ENCODE measurements at regions not wholly inside any gene's neighbourhood (a gene's known extent, or its start where the extent isn't known, plus 50 kb on each side); places are given as distances from the start of the nearest gene placed in this dataset.

DNA sequence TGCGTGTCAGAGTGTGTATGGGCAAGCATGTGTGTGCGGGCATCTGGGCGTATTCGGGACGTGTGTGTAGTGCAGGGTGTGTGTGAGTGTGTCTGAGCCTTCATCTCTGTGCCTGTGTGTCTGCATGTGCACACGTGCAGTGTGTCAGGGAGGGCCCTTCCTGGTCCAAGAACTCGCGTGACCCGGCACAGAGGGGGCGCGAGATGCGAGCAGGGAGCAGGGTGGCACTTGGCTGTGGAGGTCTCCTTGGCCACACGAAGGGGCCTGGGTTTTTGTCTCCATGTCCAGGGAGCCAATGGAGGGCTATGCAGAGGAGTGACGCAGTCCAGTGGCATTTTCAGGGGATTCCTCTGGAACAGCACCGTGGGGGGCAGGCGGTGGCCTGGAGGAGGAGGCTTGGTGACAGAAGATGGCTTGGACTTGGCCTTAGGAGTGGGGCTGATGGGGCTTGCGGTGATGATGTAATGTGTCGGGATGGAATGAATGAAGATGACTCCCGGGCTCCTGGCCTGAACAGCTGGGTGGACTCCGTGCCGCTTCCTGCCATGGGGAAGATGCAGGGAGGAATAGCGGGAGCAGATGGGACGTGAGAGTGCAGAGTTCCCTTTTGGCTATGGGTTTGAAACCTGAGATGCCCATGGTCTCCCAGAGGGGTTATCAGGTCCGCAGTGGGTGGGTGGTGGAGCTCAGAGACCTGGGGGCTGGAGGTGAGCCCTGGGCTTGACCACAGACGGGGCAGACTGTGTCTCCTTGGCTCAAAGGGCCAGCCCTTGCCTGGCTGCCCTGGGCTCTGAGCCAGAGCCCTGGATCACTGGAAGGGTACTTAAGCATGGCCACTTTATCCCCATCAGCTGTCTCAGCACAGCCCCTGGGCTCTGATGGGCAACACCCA, 208.3 kb downstream of the PHETA1 start:
- no peaks in the 10 kb centered on the region for H3K4me1 Mint-ChIP-seq
- no peak overlapping the region for H3K4me3 Mint-ChIP-seq
- no peaks in the 10 kb centered on the region for H3K36me3 Mint-ChIP-seq
- H3K27ac Mint-ChIP-seq = no peak overlapping the region
- H3K9me3 Mint-ChIP-seq = no peaks in the 10 kb centered on the region
- peaks cover 1% of the 10 kb centered on the region for H3K27me3 Mint-ChIP-seq

DNA sequence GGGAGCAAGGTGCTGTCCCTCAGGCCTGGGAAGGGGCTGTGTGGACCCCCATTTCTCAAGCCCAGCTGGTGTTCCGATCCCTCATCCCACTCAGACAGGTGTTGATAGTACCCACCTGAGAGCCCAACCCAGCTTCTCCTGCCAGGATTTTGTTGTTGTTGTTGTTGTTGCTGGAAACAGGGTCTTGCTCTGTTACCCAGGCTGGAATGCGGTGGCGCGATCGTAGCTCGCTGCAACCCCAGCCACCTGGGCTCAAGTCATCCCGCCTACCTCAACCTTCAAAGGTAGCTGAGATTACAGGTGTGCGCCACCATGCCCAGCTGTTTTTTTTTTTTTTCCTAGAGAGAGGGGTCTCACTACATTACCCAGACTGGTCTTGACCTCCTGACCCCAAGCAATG, 209.9 kb downstream of the PHETA1 start:
- no peaks in the 10 kb centered on the region for H3K4me1 Mint-ChIP-seq
- no peaks in the 10 kb centered on the region for H3K36me3 Mint-ChIP-seq
- H3K4me3 Mint-ChIP-seq = no peak overlapping the region
- no peaks in the 10 kb centered on the region for H3K9me3 Mint-ChIP-seq
- peaks cover 1% of the 10 kb centered on the region for H3K27me3 Mint-ChIP-seq
- no peak overlapping the region for H3K27ac Mint-ChIP-seq

DNA sequence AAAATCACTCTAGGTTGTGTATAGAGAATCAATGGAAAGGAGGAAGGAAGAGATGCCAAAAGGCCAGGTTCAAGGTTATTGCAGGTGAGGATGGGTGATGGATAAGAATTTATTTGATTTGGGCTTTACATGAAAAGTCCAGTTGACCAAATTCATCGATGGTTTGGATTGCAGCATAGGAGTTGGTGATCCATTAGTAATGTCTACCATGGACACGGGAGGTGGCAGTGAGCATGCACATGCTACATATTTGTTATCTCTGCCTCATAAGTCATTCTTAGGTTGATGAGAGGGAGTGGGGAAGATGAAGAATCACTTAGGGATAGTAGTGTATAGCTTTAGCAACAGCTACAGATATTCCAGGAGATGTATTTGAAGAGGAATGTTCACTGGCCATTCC, 211.4 kb downstream of the PHETA1 start:
- H3K27me3 Mint-ChIP-seq = peaks cover 1% of the 10 kb centered on the region
- H3K36me3 Mint-ChIP-seq = no peaks in the 10 kb centered on the region
- no peaks in the 10 kb centered on the region for H3K9me3 Mint-ChIP-seq
- H3K4me3 Mint-ChIP-seq = no peak overlapping the region
- no peak overlapping the region for H3K27ac Mint-ChIP-seq
- no peaks in the 10 kb centered on the region for H3K4me1 Mint-ChIP-seq

DNA sequence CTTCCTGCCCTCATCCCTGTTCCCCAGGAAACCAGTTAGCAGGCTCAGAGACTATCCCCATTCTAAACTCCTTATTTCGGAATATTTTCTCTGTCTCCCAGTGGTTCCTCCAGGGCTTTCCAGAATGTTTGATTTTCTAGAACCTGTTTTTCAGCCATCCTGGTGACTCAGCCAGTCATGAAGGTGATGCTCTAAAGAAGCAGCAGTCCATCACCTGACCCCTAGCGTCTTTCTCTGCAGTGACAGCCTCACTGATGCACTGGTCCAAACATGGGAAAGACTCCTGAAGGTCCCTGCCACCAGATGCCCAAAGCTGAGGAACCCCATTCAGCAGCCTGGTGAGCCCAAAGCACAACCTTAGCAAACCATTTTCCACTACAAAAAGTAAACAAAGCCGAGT, 212.6 kb downstream of the PHETA1 start:
- Mint-ChIP-seq H3K36me3 (no peaks in the 10 kb centered on the region), H3K4me1 (no peaks in the 10 kb centered on the region), H3K27me3 (peaks cover 1% of the 10 kb centered on the region), H3K4me3 (no peak overlapping the region), H3K9me3 (no peaks in the 10 kb centered on the region), H3K27ac (no peak overlapping the region)

GRCh38 chr12:111155521-111155920, 213.4 kb downstream of the PHETA1 start:
- Mint-ChIP-seq H3K36me3 (no peaks in the 10 kb centered on the region), H3K4me1 (no peaks in the 10 kb centered on the region), H3K27ac (no peak overlapping the region), H3K9me3 (no peaks in the 10 kb centered on the region), H3K27me3 (peaks cover 1% of the 10 kb centered on the region), H3K4me3 (no peak overlapping the region)

DNA sequence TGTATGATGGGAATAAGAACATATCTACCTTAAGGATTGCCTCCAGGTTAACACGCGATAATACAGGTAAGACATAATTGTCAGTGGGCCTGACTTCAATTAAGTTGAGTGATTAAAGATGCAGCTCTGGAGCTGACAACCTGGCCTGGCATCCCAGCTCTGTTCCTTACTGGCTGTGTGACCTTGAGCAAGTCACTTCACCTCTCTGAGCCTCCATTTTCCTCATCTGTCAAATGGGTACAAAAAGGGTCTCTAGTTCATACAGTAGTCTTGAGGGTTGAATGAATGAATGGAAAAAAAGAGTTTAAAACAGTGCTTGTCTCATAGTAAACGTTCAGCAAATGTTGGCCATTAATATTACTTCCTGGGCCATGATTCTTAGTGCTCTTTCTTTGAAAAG, 213.9 kb downstream of the PHETA1 start:
- Mint-ChIP-seq H3K36me3 (no peaks in the 10 kb centered on the region), H3K4me1 (no peaks in the 10 kb centered on the region), H3K4me3 (no peak overlapping the region), H3K27me3 (peaks cover 1% of the 10 kb centered on the region), H3K27ac (no peak overlapping the region), H3K9me3 (no peaks in the 10 kb centered on the region)

DNA sequence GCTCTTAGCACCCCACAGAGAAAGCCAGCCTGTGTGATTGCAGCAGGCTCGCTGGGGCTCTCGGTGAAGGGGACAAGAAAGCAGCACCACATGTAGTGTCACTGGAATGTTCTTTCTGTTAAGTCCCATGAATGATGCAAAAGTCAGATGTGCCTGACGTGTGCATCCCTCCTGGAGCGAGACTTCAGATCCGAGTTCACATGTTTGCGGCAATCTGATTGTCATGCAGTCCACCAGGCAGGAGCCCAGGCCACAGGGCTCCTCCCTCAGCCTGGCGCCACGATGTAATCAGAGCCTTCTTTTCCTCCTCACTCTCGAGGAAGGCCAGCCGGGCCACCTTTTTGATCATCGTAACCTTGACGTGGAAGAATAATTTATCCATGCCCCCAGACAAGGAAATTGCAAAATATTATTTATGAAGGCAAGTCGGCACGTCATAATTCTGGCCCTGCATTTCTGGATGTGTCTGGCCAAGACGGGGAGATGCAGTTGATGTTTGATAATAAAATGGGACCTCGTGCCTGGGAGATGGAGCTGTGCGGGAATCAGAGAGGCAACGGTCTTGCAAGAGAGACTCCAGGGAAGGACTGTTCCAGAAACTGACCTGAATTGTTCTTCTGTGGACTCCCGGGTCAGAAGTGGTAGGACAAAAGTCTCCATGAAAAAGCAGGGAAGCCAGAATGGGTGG, 214.6 kb downstream of the PHETA1 start:
- Mint-ChIP-seq H3K4me3 (no peak overlapping the region), H3K27me3 (peaks cover 1% of the 10 kb centered on the region), H3K4me1 (no peaks in the 10 kb centered on the region), H3K27ac (no peak overlapping the region), H3K9me3 (no peaks in the 10 kb centered on the region), H3K36me3 (no peaks in the 10 kb centered on the region)

DNA sequence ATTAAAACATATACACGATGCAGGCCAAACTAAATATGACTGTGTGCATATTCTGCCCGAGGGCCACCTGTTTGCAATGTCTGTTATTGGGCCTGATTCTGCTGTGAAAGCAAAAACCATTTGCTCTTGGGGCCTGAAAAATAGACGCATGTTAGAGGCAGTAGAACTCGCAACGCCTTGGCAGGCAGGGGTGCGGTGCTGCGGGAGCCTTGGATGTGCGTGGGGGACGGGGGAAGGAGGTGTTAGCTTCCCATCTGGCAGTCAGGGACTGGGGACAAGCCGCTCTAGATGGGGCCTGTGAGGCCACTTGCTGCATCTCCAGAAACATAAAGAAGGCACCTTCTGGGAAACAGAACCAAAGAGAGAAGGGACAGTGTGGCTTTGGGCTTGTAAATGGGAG, 216.3 kb downstream of the PHETA1 start:
- Mint-ChIP-seq H3K27ac (no peak overlapping the region), H3K36me3 (peaks cover 2% of the 10 kb centered on the region), H3K4me3 (no peak overlapping the region), H3K4me1 (no peaks in the 10 kb centered on the region), H3K9me3 (peaks cover 4% of the 10 kb centered on the region), H3K27me3 (peaks cover 1% of the 10 kb centered on the region)

DNA sequence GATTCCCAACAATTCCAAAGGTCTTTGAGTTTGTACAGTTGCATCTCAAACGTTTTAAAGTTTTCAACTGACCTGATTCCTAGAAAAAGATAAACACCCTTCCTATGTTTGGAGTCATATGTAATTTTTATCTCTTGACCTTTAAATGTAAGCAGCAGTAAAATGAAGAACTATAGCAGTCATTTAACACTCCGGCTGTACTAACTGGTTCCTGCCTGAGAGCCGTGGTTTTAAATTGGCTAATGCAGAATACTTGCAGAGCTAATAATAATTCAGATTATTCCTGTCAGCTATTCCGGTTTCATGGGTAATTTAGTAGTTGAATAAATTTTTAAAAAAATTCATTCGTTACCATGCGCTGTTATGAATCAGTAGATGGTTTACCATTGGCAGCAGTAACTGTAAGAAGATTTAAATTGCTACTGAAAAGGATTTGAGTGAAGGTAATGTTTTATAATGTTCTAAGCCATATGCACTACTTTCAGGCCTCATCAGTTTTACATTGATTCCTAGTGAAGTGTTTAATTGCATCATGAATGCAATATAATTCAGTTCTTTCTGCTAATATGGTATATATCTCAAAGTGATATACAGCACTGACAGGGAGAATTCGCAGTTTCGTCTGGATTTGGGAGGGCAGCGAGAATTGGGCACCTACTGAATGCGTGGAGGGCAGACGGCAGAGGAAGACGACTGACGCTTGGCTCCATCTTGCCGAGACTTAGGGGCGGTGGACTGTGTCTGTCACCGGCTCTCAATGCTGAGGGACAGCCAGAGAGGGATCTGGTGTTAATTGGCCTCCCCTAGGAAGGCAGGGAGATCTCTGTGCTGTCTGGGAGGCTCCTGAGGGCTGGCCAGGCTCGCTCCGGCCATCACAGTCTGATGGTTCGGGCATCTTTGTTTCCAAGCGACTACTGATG, 217.7 kb downstream of the PHETA1 start:
- Mint-ChIP-seq H3K4me3 (no peak overlapping the region), H3K27me3 (peaks cover 1% of the 10 kb centered on the region), H3K36me3 (peaks cover 2% of the 10 kb centered on the region), H3K9me3 (peaks cover 4% of the 10 kb centered on the region), H3K4me1 (no peaks in the 10 kb centered on the region), H3K27ac (no peak overlapping the region)

DNA sequence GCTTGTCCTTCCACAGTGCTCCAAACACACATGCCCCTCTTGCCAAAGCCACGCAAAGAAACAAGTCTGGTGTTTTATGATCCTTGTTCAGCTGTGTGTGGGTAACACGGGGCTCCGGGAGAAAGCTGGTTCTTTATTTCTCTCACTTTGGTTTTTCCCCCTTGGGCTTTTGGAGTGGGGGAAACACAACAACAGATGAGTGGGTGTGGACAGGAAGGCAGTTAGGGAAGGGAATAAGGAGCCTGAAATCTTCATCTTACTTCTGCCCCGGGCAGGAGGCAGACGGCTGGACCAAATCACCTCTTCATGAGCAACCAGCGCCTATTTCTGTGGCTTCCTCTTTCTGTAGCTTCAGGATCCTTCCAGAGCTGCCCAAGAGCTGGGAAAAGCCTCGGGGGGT, 218.5 kb downstream of the PHETA1 start:
- Mint-ChIP-seq H3K9me3 (peaks cover 4% of the 10 kb centered on the region), H3K27ac (no peak overlapping the region), H3K4me1 (no peaks in the 10 kb centered on the region), H3K4me3 (no peak overlapping the region), H3K36me3 (peaks cover 2% of the 10 kb centered on the region), H3K27me3 (no peaks in the 10 kb centered on the region)

DNA sequence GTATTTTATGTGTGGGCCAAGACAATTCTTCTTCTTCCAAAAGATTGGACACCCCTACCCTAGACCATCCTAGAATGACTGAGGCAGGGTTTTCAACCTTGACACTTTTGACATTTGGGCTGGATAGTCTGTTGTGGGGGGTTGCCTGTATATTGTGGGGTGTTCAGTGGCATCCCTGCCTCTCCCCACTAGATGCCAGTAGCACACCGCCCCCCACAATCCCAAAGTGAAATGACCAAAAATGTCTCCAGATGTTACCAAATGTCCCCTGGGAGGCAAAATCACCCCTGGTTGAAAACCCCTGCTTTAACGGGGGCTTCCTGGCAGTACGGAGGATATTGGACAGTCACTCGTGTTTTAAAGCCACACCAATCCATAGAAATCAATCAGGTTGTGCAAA, 219.6 kb downstream of the PHETA1 start:
- Mint-ChIP-seq H3K27ac (no peak overlapping the region), H3K27me3 (no peaks in the 10 kb centered on the region)

DNA sequence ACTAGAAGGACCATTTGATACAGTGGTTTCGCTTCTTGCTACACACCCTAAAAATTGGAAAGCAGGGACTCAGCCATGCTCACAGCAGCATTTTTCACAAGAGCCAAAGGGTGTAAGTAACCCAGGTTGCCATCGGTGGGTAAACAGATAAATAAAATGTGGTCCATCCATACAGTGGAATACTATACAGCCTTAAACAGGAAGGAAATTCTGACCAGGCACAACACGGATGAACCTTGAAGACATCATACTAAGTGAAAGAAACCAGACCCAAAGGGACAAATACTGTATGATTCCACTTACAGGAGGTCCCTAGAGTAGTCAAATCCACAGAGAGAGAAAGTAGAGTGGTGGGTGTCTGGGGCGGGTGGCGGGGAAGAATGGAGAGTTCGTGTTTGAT, 220.9 kb downstream of the PHETA1 start:
- Mint-ChIP-seq H3K4me1 (no peaks in the 10 kb centered on the region), H3K9me3 (peaks cover 4% of the 10 kb centered on the region), H3K36me3 (peaks cover 2% of the 10 kb centered on the region), H3K27ac (no peak overlapping the region), H3K27me3 (peaks cover 2% of the 10 kb centered on the region), H3K4me3 (no peak overlapping the region)

More for the DNA sequence above, 219.6 kb downstream of the PHETA1 start:
- peaks cover 4% of the 10 kb centered on the region for H3K9me3 Mint-ChIP-seq
- no peaks in the 10 kb centered on the region for H3K4me1 Mint-ChIP-seq
- peaks cover 2% of the 10 kb centered on the region for H3K36me3 Mint-ChIP-seq
- no peak overlapping the region for H3K4me3 Mint-ChIP-seq

DNA sequence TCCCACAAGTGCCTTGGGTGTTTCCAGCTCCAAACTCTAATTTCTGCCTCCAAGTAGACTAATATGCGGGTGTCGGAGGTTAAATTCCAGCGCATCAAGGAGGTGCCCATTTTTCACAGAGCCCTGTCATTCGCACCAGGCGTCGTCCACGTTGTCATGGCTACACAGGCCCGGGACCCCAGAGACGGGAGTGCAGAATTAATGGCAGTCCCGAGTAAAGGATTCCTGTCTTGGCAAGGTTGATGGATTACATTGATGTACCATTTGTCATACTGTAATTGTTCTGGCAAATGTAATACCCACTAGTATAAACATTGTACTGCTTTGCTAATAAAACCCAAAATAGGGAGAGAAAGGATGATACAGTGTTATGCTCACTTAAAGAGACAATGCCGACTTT, 222.9 kb upstream of the MYL2 start:
- Mint-ChIP-seq H3K9me3 (peaks cover 4% of the 10 kb centered on the region), H3K4me1 (no peaks in the 10 kb centered on the region), H3K27me3 (peaks cover 2% of the 10 kb centered on the region), H3K4me3 (no peak overlapping the region), H3K36me3 (peaks cover 2% of the 10 kb centered on the region), H3K27ac (no peak overlapping the region)

- Mint-ChIP-seq H3K4me3 (no peak overlapping the region), H3K4me1 (no peaks in the 10 kb centered on the region), H3K27ac (no peak overlapping the region), H3K9me3 (no peaks in the 10 kb centered on the region), H3K36me3 (no peaks in the 10 kb centered on the region), H3K27me3 (peaks cover 2% of the 10 kb centered on the region)
These were observed 220.8 kb upstream of the MYL2 start for GRCh38 chr12:111141205-111141604.

- Mint-ChIP-seq H3K4me1 (no peaks in the 10 kb centered on the region), H3K9me3 (no peaks in the 10 kb centered on the region), H3K27me3 (no peaks in the 10 kb centered on the region), H3K4me3 (no peak overlapping the region), H3K36me3 (no peaks in the 10 kb centered on the region), H3K27ac (no peak overlapping the region)
These were observed 217.6 kb upstream of the MYL2 start for GRCh38 chr12:111138016-111138415.

Measured in activated naive CD4-positive, alpha-beta T cell treated with anti-CD3 and anti-CD28 coated beads, Interleukin-2, amount 50 U/mL, for 24 hours (primary cell).